ENCODE measurements at regions not wholly inside any gene's neighbourhood (a gene's known extent, or its start where the extent isn't known, plus 50 kb on each side); places are given as distances from the start of the nearest gene placed in this dataset.

DNA sequence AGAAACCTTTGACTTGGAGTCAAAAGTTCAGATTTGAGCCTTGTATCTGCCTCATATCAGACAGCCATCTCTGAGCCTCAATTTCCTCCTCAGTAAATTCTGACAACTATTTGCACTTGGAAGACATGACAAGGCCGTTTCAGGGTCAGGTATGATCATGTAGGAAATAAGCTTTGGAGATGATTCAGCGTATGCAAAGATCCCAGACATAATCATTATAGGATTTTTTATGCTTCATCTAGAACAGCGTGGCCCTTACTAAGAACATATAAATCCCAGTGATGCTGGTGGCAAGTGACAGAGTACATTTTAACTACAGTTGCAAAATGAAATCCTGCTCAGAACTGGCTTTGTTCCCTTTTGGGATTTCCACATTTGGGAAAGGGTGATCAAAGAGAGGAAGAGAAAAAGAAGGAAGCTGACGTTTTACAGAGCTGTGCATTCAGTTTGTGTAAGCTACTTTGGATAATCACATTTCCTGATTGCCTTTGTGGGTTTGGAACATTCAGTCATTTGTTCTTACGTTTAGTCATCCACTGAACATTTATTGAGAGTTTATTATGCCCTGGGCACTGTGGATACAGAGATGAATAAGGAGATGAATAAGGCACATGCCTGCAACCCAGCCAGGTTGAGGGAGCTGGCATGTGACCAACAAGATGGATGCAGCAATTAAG lies 81.9 kb upstream of the HEPHL1 start:
- FAIRE-seq (no peak), DNase-seq (ENCODE audit: insufficient read length, low spot score) (no peak)
- no peak for TF ChIP-seq POLR2A (IDR thresholded peaks at IDR 0.05; ENCODE audit: low read depth, low read length)

DNA sequence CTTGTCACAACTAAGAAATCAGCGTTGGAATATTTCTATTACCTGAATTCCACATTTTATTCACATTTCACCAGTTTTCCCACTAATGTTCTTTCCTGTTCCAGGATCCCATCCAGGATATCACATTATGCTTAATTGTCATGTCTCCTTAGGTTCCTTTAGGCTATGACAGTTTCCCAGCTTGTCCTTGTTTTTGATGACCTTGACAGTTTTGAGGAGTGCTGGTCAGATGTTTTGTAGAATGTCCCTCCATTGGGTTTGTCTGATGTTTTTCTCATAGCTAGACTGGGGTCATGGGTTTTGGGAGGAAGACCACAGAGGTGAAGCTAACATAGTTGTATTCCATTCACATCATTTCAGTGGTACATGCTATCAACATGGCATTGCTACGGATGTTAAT lies 80.8 kb upstream of the HEPHL1 start:
- FAIRE-seq, result no peak
- TF ChIP-seq POLR2A (IDR thresholded peaks at IDR 0.05; ENCODE audit: low read depth, low read length), result no peak

GRCh38 chr11:93942176-93942575 lies 79.0 kb upstream of the HEPHL1 start:
- no peak for FAIRE-seq
- no peak for DNase-seq (ENCODE audit: insufficient read length, low spot score)

More for the DNA sequence above, 80.8 kb upstream of the HEPHL1 start:
- no peak for DNase-seq (ENCODE audit: insufficient read length, low spot score)

DNA sequence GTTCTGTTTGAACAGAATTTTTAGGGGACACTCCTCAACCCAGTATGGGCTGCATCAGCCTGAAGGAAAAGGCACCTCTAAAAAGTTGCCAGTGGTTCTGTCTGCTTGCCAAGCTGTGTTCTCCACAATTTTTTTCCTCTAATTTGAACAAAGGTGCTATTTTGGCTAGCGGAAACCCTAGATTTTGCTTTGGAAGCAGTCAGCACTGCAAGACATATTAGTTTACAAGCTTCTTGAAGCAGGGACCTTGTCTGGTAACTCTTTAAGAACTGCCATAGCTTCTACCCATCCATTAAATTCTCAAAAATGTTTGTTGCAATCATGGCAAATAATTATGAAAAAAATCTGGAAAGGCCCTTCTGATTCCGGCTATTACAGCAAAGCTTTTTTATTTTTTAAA lies 75.6 kb upstream of the HEPHL1 start:
- TF ChIP-seq POLR2A (IDR thresholded peaks at IDR 0.05; ENCODE audit: low read depth, low read length), result no peak
- FAIRE-seq (no peak), DNase-seq (ENCODE audit: insufficient read length, low spot score) (no peak)

More at GRCh38 chr11:93942176-93942575, 79.0 kb upstream of the HEPHL1 start:
- TF ChIP-seq POLR2A (IDR thresholded peaks at IDR 0.05; ENCODE audit: low read depth, low read length), result no peak

DNA sequence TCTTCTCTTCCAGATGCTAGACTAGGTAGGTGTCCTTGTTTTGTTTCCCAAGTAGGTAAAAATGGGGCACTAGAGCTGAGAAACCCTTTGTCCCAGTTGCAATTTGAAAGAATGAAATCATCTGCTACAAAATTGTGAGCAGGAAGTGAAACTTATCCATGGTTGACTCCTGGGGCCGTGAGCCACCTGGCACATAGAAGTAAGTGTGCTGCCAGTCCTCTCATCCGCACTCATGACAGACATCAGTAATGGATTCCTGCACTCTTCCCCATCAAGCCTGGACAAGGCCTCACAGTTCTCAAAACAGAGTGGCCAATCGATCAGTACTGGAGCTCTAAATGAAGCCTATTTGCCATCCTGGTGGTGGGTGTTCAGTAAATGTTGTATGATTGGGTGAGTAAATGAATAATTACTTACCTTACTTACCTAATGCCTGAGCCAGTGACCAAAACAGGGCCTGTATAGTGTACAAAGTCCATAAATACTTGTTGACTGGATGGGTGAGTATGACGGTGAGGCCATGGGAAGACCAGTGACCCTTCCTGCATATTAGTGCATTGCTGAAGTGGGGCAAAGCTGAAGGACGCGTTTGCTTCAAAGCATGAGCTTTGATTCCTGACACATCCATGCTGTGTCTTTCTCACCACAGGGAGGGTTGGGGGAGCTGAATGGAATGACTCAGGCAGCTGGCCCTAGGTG lies 68.9 kb upstream of the HEPHL1 start:
- FAIRE-seq (no peak), DNase-seq (ENCODE audit: insufficient read length, low spot score) (no peak)
- TF ChIP-seq POLR2A (IDR thresholded peaks at IDR 0.05; ENCODE audit: low read depth, low read length), result no peak

DNA sequence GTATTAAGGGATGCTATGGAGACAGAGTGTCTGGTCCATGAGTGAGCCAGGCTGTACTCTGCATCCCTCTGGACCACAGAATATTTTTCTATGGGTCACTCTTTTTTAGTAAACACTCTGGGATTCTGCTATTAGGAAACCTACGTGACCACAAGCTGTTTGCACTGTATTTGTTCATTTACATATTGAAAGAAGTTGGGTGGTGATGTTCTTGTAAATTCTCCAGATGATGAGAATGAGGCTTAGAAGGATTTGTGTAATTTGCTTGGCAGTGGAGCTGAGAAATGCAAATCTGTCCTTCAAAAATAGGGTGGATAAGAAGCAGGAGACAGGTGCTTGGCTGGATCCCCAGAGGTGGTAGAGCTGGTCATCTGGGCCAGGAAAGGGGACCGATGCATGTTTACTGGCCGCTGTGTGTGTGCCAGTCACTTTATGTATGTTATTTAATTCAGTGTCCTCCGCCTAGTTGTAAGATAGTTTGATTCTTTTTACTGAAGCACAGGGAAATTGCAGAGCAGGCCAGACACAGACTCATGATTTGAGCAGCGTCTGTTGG lies 63.7 kb upstream of the HEPHL1 start:
- FAIRE-seq, result no peak
- TF ChIP-seq POLR2A (IDR thresholded peaks at IDR 0.05; ENCODE audit: low read depth, low read length), result no peak

DNA sequence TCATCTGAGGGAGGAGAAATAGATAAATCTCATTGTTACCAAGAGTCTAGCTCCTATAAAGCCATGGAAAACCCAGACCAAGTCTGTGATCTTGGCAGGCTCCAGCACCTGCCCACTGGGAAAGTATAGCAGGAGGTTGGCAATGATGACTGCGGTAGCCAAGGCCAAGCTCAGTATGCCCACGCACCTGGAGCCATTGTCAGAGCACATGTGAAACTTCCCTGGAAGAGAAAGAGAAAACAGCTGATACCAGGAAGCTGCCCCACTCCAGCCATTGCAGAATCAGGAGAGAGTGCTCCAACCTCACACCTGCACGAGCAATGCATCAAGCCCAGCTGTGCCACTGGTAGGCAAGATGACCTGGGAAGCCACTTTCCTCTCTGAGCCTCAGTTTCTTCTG lies 62.2 kb upstream of the HEPHL1 start:
- no peak for FAIRE-seq
- no peak for TF ChIP-seq POLR2A (IDR thresholded peaks at IDR 0.05; ENCODE audit: low read depth, low read length)
- no peak for DNase-seq (ENCODE audit: insufficient read length, low spot score)

More for the DNA sequence above, 63.7 kb upstream of the HEPHL1 start:
- no peak for DNase-seq (ENCODE audit: insufficient read length, low spot score)

- TF ChIP-seq POLR2A (IDR thresholded peaks at IDR 0.05; ENCODE audit: low read depth, low read length), result no peak
- DNase-seq (ENCODE audit: insufficient read length, low spot score), result no peak
- no peak for FAIRE-seq
Measured at GRCh38 chr11:93959663-93960062, 61.5 kb upstream of the HEPHL1 start.

- DNase-seq (ENCODE audit: insufficient read length, low spot score) (no peak), FAIRE-seq (no peak)
- no peak for TF ChIP-seq POLR2A (IDR thresholded peaks at IDR 0.05; ENCODE audit: low read depth, low read length)
Measured at GRCh38 chr11:93963072-93963471, 58.1 kb upstream of the HEPHL1 start.

DNA sequence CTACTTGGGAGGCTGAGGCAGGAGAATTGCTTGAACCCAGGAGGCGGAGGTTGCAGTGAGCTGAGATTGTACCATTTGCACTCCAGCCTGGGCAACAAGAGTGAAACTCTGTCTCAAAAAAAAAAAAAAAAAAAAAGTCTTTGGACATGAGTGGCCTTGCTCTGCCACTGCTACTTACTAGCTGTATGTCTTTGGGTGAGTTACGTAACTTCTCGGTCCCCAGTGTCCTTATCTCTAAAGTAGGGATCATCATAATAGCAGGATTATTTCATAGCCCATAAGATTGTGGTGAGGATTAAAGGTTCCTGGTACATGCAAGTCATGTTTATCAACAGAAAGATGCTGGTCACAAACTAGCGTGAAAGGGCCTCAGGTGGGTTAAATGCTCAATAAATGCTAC lies 53.9 kb upstream of the HEPHL1 start:
- DNase-seq (ENCODE audit: insufficient read length, low spot score) (no peak), FAIRE-seq (no peak)
- no peak for TF ChIP-seq POLR2A (IDR thresholded peaks at IDR 0.05; ENCODE audit: low read depth, low read length)

GRCh38 chr11:93967944-93968343 lies 53.2 kb upstream of the HEPHL1 start:
- TF ChIP-seq POLR2A (IDR thresholded peaks at IDR 0.05; ENCODE audit: low read depth, low read length), result no peak
- DNase-seq (ENCODE audit: insufficient read length, low spot score), result no peak
- FAIRE-seq, result no peak

GRCh38 chr11:93969925-93970922 lies 50.9 kb upstream of the HEPHL1 start:
- no peak for TF ChIP-seq POLR2A (IDR thresholded peaks at IDR 0.05; ENCODE audit: low read depth, low read length)
- no peak for FAIRE-seq
- DNase-seq (ENCODE audit: insufficient read length, low spot score), result no peak
